Stimulated activated naive CD8-positive, alpha-beta T cell treated with anti-CD3 and anti-CD28 coated beads, Interleukin-15, Interleukin-2, amounts not matched to agents 100 U/mL and 50 U/mL, for 24 hours (primary cell): ENCODE measurements at regions not wholly inside any gene's neighbourhood (a gene's known extent, or its start where the extent isn't known, plus 50 kb on each side); places are given as distances from the start of the nearest gene placed in this dataset.

Experiments used
- ATAC-seq: fragments of 150-1000 bp; cut with Tn5 transposase; one replicate; pipeline ENCODE4 v1.10.0; 2021
- DNase-seq: peaks from one replicate; pipeline ENCODE4 v3.0.0; 2021

DNA sequence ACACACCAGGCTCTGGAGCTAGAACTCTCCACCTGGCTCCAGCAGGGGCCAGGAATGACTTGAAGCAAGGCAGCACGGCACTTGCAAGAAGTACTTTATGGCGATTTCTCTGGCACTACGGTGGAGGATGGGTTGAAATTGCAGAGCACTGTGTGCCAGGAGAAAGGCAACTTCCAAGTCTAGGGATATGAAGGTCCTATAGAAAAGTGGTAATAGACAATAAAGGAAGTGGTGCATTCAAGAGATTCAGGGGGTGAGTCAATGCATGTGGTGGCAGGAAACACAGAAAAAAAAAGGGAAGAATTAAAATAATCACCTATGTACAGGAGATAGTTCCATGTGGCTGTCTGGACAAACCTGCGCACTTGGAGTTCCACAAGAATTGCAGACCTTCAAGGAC lies 240.3 kb upstream of the DYNLRB2 start:
- no peak for ATAC-seq
- DNase-seq, result no peak

DNA sequence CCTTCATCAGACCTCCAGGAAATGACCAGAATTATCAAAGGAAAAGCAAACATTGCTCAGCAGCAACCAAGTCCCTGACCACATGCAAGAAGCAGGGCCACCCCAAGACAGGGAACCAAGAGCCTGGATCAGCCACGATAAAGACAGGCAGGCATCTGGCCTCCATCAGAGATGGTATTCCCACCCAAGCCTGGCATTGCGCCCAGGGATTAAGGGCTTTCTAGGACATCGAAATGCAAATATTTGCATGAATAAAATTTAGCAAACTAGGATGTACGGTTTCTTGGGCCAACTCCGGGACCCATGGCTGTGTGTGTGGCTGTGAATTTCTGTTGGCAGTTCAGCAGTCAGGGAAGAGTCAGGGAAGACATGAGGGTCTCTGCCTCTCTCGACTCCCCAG lies 241.4 kb upstream of the DYNLRB2 start:
- ATAC-seq, result no peak
- no peak for DNase-seq

DNA sequence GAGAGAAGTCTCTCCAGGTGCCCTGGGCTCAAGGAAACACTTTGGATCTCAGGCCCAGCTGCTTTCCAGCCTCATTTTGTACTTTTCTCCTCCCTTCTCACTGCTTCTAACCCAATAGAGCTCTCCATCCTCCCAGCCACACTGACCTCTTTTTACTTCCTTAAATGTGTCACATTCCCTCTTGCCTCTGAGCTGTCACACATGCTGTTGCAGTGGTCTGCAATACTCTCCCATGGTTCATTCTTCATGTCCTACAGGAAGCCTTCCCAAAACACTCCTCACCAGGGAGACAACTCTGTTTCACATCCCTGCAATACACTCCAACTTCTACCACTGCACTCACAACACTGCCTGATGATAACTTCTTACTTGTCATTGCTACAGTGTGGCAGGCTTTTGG lies 242.1 kb upstream of the DYNLRB2 start:
- DNase-seq (no peak), ATAC-seq (no peak)

DNA sequence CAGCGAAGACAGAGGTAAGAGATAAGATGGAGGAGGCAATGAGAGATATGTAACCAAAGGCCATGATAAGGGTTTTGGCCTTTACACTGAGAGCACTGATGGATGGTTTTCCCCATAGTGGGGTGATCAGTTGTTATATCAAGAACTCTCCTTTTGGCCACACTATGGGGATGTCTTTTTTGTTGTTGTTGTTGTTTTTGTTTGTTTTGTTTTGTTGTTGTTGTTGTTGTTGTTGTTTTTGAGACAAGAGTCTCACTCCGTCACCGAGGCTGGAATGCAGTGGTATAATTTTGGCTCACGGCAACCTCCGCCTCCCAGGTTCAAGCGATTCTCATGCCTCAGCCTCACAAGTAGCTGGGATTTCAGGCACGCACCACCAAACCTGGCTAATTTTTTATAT lies 244.8 kb upstream of the DYNLRB2 start:
- DNase-seq (no peak), ATAC-seq (no peak)

DNA sequence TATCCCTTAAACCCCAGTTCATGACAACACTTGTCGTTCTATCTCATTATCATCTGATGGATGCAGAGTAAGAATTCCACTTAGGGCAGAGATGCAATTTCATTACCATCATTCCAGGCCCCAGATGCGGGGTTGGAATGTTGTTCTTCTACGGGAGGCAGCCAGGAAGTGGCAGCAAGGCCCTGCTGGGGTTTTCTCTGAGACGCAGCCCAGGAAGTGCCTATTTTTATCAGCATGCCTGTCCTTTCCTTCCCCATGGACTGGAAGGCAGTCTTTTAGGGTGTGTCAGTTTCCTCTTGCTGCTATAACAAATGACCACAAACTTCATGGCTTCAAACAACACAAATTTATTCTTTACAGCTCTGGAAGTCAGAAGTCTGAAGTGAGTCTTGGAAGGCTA lies 246.6 kb upstream of the DYNLRB2 start:
- ATAC-seq, result no peak
- no peak for DNase-seq

DNA sequence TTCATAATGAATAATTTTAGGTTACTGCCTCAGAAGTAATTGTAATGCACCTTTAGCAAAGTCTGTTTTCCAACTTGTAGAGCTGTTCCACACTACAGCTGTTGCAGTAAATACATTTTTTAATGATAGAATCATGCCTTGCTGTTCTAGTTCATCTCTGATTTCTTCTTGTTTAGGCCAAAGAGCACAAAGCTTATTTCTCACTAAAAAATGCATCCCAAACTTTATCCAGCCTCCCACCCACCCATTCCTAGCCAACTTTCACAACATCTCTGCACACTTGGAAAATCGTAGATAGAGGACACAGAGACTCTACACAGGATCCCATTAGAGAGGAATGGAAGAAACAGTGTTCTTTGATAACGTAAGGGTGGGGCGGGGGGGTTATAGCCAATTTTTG lies 252.2 kb upstream of the DYNLRB2 start:
- ATAC-seq (no peak), DNase-seq (no peak)

DNA sequence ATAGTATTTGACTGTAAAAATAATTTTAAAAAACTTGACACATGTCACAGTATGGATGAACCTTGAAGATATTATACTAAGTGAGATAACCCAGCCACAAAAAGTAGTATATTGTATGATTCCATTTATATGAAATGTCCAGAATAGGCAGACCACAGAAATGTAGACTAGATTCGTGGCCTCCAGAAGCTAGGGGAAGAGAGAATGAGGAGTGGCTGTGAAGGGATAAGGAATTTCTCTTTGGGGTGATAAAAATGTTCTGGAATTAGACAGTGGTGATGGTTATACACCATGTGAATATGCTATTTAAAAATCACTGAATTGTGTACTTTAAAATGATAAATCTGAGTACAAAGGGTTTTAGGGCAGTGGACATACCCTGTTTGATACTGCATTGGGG lies 253.1 kb upstream of the DYNLRB2 start:
- DNase-seq (no peak), ATAC-seq (no peak)

DNA sequence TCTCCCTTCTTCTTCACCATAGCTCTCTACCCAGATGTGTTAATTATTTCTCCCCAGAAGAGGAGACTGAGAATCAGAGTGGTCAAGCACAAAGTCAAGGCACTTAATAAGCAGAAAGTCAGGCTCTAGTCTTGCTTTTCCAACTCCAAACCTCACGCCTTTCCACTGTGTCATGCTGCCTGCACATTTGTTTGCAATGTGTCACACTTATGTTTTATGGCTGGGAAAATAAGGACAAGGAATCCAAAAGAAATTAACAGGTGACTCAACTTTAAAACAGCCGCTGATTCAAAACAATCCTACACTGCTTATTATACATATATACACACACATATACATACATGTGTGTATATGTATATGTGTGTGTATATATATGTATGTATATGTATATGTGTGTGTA lies 255.7 kb upstream of the DYNLRB2 start:
- ATAC-seq (no peak), DNase-seq (no peak)

DNA sequence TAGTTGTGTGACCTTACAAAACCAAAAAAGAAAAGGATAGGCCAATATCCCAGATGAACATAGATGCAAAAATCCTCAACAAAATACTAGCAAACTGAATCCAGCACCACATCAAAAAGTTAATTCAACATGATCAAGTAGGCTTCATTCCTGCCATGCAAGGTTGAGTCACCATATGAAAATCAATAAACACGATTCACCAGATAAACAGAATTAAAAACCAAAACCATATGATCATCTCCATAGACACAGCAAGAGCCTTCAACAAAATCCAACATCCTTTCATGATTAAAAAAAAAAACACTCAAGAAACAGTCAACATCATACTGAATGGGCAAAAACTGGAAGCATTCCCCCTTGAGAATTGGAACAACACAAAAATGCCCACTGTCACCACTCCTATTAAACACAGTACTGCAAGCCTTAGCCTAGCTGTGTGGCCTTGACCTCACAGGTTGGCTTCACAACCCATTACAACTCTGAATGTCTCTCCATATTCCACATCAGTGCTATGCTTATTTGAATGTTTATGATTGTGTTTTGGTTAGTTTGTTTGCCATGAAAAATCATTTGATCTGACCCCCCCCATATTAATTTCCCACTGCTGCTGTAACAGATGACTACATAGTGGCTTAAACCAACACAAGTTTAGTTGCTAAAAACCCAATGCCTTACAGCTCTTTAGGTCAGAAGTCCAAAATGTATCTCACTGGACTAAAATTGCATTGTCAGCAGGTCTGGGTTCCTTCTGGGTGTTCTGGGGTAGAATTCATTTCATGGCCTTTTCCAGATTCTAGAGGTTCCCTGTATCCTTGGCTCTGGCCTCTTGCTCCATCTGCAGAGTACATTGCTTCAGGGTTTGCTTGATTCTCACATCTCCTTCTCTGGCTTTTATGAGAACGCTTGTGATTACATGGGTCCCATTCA lies 257.1 kb upstream of the DYNLRB2 start:
- DNase-seq (no peak), ATAC-seq (no peak)

DNA sequence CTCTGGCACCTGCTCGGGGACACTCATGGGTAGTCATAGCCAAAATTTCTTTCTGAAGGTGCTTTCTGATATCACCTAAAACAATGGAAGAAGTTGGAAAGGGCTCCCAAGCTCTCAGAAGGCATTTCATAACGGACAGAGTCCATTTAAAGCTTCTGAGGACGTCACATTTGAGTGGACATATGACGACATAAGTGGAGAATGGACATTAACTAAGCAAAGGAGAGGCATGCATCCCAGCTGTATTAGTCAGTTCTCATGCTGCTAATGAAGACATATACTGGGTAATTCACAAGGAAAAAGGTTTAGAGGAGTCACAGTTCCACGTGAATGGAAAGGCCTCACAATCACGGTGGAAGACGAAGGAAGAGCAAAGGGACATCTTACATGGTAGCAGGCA lies 260.2 kb upstream of the DYNLRB2 start:
- no peak for DNase-seq
- no peak for ATAC-seq

DNA sequence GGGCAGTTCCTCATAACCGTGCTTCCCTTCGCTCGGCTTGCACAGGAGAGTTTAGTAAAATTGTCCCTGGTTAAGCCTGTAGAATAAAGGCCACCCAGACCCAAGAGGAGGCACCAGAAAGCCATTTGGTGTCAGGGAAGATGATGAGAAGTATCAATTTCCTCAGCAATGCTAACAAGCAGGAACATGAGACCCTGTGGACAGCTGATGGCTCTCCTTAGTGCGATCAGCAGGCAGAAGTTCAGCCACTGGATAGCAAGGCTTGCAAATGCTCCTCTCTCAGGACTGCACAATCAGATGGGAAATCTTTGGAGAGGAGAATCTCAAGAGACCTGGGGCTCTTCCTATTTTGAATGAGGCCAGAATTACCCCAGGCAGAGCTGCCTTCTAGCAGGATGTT lies 261.1 kb upstream of the DYNLRB2 start:
- ATAC-seq (no peak), DNase-seq (no peak)

DNA sequence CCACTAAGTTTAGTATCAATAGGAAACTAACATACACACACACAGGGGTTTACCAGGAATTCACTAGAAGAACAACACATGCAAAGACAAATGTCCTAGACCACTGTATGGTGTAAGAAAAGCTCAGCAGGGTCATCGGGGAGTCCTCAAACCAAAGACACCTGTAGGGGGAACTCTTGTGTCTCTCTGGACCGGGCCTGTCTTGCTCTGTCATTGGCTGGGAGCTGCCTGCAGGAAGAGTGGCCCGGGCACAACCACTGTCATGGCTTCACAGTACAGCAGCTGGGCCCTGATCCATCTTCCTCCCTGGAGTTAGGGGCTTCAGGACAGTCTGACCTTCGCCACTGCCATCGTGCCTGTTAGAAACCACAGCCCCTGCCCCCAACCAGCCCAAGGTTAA lies 263.6 kb upstream of the DYNLRB2 start:
- no peak for ATAC-seq
- no peak for DNase-seq

DNA sequence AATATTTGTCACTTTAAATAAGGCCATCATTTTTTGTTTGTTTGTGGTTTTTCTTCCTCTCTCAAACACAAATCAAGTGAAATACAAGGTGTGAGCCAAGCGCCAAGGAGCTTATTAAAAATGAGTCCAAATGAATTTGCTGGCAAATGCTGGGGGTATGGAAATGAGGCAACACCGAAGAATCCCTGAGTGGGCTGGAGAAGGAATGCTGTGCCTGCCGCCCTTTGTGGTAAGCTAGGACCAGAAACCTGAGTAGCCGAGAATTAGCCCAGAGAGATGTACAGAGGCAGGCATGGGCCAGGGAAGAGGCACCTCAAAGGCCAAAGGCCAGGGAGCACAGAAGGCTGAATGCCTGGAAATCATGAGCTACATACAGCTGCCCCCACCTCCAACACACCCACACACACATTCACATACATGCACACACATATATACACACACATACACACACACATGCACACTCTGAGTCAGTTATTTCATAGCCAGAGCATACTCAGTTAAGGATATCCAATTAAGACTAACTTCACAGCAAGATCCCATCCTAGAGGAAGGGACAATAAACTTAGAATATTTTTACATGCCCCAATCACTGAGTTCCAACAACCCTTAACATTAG lies 266.1 kb upstream of the DYNLRB2 start:
- no peak for ATAC-seq
- DNase-seq, result no peak

DNA sequence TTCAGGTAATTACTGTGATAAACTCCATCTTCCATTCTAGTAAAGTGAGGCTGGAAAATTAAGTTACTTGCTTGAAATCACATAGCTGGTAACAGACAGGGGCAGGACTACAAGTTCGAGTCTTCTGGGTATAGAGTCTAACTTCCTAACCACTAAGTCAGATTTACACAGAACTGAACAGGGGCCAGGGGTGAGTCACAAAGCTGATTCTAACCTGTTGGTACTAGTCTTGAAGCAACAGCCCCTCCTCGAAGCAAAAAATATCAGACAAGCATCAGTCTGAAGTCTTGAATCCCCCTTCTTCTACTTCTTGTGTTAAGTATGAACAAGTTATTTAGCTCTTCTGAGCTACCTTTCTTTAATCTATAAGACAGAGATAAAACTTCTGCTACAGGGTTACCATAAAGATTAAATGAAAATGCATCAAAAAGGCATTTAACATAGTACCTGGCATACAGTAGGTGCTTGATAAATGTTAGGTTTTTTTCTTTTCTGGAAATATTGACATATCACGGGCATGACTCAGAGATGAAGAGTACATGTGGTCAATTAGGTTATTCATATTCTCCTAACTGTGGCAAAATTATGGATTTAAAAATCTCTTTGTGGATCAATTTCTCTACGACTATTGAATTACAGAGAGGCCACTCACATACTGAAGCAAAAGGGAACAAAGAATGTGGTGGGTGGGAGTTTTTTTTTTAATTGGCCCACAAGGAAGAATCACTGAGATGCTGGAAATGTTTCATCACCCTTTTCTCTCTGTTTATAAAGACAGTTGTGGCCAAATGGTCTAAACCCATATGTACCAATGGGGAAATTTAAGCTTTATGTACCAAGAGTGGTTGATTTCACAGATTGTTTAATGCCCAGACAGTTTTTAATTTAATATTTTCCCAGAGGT lies 266.9 kb upstream of the DYNLRB2 start:
- ATAC-seq, result peak; percentile 40
- DNase-seq, result no peak

DNA sequence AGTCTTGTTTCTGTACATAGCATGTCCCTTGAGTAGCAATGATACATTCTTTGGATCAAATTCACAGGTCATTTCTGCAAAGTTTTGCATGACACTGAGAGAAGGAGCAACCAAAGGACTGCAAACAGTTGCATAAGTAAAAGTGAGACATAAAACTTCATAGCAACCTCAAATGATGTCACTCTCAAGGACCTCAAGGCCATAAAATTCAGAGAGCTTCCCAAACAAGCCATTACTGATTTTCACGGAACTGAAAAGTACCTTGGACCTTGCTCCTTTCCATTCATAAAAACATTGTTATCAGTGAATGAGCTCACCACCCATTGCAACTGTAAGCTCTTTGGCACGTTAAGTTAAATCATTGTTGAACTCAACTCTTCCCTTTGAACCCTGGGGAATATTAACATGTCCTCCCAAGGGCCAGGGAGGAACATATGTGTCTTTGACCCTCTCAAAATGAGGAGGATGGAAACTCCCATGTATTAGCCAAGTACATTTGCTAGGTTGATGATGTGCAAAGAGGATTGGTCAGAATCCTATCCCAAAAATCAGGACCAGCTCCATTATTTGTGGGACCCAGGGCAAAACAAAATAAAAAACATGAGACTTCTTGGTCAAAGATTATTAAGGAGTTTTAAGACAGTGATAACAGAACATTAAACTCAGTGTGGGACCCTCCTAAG lies 275.0 kb upstream of the DYNLRB2 start:
- ATAC-seq (no peak), DNase-seq (no peak)

DNA sequence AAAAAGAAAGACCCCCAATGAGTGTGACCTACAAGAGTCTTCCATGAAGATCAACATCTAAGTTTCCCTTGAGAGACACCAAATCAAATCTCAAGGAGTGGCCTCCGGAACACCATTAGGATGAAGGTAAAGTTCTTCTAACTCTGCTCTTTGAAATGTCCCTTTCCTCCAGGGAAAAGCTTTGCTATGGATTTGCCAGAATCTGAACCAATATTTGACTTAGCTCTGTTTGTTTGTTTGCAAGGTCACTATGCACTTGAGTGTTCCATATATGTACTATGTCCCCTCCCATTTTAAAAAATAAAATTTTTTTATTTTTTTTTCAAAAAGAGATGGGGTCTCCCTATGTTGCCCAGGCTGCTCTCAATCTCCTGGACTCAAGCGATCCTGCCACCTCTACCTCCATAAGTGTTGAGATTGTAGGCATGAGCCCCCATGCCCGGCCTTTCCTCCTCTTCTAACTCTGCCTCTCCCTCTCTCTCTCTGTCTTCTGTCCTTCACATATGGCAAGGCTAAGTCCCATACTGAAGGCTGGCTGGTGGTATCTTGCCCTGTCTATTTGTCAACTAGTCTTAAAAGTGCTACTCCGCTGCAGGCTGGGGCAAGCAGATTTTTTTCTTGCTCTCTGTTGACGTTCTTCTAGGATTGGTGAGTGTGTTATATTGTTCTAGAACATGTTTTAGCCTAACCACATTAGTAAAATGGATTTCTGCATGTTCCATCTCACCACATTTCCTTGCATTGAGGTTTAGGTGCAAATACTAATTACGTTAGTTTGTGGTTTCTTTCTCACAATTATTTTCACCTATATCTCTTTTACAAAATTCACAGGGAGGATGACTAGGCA lies 276.7 kb upstream of the DYNLRB2 start:
- DNase-seq (no peak), ATAC-seq (no peak)

DNA sequence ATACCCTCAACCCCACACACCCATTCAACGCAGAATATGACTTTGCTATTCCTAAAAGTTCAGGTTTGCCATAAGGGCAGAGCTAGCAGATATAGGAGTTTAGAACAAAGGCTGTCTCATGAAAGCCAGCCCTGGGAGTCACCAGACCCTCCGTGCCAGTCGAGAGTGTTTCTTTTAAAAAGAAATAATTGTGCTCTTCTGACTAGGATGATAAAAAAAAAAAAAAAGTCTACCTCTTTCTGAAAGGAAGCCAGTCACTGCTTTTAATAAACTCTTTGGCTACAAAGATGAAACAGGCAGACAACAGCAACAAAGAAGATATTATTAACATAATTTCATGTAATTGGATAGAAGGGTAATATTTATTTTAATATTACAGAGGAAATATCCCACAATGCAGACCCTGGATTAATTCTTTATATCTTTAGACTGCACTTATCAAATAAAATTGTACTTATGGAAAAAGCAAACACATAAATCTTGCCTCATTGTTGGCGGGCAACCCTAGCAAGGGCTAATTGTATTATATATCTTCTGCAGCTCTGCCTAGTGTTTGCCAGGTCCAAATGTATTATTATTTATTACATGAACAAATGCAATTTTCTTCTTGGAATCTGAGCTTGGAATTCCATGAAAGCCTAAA lies 277.5 kb upstream of the DYNLRB2 start:
- DNase-seq (no peak), ATAC-seq (no peak)

DNA sequence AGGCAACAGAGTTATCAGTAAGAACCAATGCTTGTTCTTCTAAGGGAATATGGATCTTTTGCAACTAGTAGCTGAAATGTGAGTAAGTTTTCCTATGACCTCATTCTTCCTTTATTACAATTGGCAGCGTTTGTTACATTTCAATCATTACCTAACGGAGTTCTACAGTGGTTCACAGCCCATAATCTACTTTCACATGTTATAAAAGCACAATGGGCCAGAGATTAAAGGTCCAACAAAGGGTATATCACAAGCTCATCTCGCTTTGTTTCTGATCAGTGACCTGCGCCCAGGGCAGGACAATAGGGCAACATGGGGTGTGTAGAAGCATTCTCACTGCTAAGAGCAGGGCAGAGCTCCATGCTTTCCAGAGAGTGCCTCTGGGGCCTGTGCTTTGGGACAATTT lies 279.9 kb upstream of the DYNLRB2 start:
- ATAC-seq (no peak), DNase-seq (no peak)

DNA sequence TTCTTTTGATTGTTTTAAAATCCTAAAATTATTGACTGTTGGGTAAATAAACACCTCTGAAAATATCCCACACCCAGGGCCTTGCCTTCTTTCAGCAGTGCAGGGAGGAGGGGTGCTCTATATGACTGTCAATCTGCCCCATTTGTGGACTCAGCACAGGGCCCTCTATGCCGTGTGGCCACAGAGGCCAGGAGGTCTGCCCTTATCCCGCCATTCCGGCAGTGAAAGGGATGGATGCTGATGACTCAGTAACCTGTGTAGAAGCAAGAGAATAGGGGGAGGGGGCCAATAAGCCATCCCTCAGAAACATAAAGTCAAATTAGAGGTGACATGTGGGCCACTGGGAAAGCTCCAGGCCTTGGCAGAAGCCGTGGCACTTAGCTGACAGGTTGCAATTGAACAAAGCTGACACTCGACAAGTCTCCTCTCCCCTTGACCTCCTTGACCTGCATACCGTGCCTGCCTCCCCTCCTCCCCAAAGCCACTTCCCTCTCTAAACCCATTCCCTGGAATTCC lies 281.4 kb upstream of the DYNLRB2 start:
- ATAC-seq, result no peak
- DNase-seq, result no peak

DNA sequence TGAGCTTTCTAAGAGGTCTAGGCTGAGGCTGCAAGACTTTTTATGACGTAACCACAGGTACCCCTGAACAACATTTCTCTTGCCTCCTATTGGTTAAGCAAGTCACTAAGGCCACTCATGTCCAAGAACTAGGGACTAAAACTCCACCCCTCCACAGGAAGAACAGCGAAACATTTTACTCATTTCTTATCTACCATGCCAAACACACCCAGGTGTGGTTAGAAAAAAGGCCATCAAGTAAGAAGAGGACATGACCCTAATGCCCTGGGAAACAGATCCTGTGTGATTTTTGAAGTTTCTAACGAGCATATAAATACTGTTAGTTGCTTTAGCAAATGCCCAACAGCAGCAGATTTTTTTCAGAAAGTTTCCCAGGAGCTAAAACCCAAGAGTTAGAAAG lies 282.4 kb upstream of the DYNLRB2 start:
- ATAC-seq (no peak), DNase-seq (no peak)

DNA sequence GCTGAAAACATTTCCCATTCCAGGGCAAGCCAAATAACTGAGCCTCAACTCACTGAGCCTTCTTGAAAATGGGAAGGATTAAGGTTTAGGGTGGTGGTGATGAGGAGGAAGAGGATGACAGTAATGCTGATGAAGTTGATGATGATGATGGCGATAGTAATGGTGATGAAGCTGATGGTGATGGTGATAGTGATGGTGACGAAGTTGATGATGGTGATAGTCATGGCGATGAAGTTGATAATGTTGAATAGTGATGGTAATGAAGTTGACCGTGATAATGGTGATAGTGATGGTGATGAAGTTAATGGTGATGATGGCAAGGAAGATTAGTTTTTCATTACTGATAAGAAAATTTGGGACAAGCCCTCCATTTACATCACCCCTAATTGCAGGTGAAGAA lies 285.8 kb upstream of the DYNLRB2 start:
- DNase-seq, result no peak
- no peak for ATAC-seq
